ENCODE measurements at regions not wholly inside any gene's neighbourhood (a gene's known extent, or its start where the extent isn't known, plus 50 kb on each side); places are given as distances from the start of the nearest gene placed in this dataset.

GRCh38 chr15:57887825-57888224, 177.7 kb downstream of the ALDH1A2 start:
- Mint-ChIP-seq H3K9me3 (peaks cover 5% of the 10 kb centered on the region), H3K27ac (no peak overlapping the region), H3K27me3 (ENCODE audit: low read depth) (no peaks in the 10 kb centered on the region; the same call in 1 of the 2 replicates), H3K36me3 (no peaks in the 10 kb centered on the region), H3K4me3 (no peak overlapping the region), H3K4me1 (no peaks in the 10 kb centered on the region)
- POLR2A ChIA-PET = no interaction called here
- TF ChIP-seq ATF6 (CRISPR knock-in tag; IDR thresholded peaks at IDR 0.05) (no peak), ATF2 (CRISPR knock-in tag; IDR thresholded peaks at IDR 0.05; ENCODE audit: borderline replicate concordance, low read depth) (no peak), GABPB1 (CRISPR knock-in tag; IDR thresholded peaks at IDR 0.05) (no peak), HMGA2 (CRISPR knock-in tag; IDR thresholded peaks at IDR 0.05) (no peak), JUN (CRISPR knock-in tag; IDR thresholded peaks at IDR 0.05) (no peak), ESRRA (CRISPR knock-in tag; IDR thresholded peaks at IDR 0.05; ENCODE audit: borderline replicate concordance) (no peak)
- TF ChIP-seq, protein P1, sequence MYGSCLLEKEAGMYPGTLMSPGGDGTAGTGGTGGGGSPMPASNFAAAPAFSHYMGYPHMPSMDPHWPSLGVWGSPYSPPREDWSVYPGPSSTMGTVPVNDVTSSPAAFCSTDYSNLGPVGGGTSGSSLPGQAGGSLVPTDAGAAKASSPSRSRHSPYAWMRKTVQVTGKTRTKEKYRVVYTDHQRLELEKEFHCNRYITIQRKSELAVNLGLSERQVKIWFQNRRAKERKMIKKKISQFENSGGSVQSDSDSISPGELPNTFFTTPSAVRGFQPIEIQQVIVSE (CRISPR knock-in tag; IDR thresholded peaks at IDR 0.05; ENCODE audit: borderline replicate concordance) = no peak
- CTCF ChIA-PET = no interaction called here
- DNase-seq (ENCODE audit: low spot score) (no peak), ATAC-seq (no peak)

- Mint-ChIP-seq H3K4me3 (no peak overlapping the region), H3K27ac (no peak overlapping the region), H3K27me3 (ENCODE audit: low read depth) (0 out of 2 replicates have a peak, but pooled peaks cover 3% of the 10 kb centered on the region), H3K36me3 (no peaks in the 10 kb centered on the region), H3K9me3 (peaks cover 5% of the 10 kb centered on the region), H3K4me1 (no peaks in the 10 kb centered on the region)
- ATAC-seq (no peak), DNase-seq (ENCODE audit: low spot score) (no peak)
- CTCF ChIA-PET = interaction anchor here (0.6 kb wide), 1 partner anchor 180 kb away, joined by 4 read pairs; no protein-coding TSS in a partner anchor
- POLR2A ChIA-PET = no interaction called here
- TF ChIP-seq SMAD4 (CRISPR knock-in tag; IDR thresholded peaks at IDR 0.05) (no peak), HMGA2 (CRISPR knock-in tag; IDR thresholded peaks at IDR 0.05) (no peak), NR2C2 (CRISPR knock-in tag; IDR thresholded peaks at IDR 0.05) (no peak), SOX15 (CRISPR knock-in tag; IDR thresholded peaks at IDR 0.05) (no peak), ESRRA (CRISPR knock-in tag; IDR thresholded peaks at IDR 0.05; ENCODE audit: borderline replicate concordance) (no peak), ZNF671 (CRISPR knock-in tag; IDR thresholded peaks at IDR 0.05) (no peak), HMGXB4 (CRISPR knock-in tag; IDR thresholded peaks at IDR 0.05) (no peak), ARID4B (CRISPR knock-in tag; IDR thresholded peaks at IDR 0.05; ENCODE audit: borderline replicate concordance) (no peak), GRHL2 (CRISPR knock-in tag; IDR thresholded peaks at IDR 0.05; ENCODE audit: insufficient replicate concordance, severe bottlenecking) (no peak), TEAD4 (CRISPR knock-in tag; IDR thresholded peaks at IDR 0.05) (no peak), OVOL2 (CRISPR knock-in tag; IDR thresholded peaks at IDR 0.05; ENCODE audit: borderline replicate concordance) (no peak), CREB1 (CRISPR knock-in tag; IDR thresholded peaks at IDR 0.05) (no peak), ZBTB43 (CRISPR knock-in tag; IDR thresholded peaks at IDR 0.05) (no peak), NR3C1 (CRISPR knock-in tag; conservative IDR thresholded peaks at IDR 0.05; ENCODE audit: low read depth) (no peak)
Measured at GRCh38 chr15:57890351-57890750, 175.2 kb downstream of the ALDH1A2 start.

All from WTC11 (cell line).